Astrocyte of the spinal cord (primary cell): ENCODE measurements at regions not wholly inside any gene's neighbourhood (a gene's known extent, or its start where the extent isn't known, plus 50 kb on each side); places are given as distances from the start of the nearest gene placed in this dataset.

Experiments
- DNase-seq: peaks from one replicate; pipeline ENCODE4 v3.0.0; 2011; ENCODE audit warnings: low read depth, low spot score
- H3K4me3 ChIP-seq: 2 replicates; pipeline ENCODE4 v1.5.1; 2011; ENCODE audit warnings: low read depth, mild to moderate bottlenecking, low read length, moderate library complexity
- CTCF ChIP-seq: IDR thresholded peaks from 2 replicates; pipeline ENCODE4 v1.5.1; 2012; ENCODE audit warnings: low read depth, mild to moderate bottlenecking, low read length, inconsistent platforms
- in situ Hi-C: cut with HindIII; loops from 2 replicates; pipeline ENCODE4 v1.10.0; 2017; ENCODE audit warnings: low sequenced_read_pairs

DNA sequence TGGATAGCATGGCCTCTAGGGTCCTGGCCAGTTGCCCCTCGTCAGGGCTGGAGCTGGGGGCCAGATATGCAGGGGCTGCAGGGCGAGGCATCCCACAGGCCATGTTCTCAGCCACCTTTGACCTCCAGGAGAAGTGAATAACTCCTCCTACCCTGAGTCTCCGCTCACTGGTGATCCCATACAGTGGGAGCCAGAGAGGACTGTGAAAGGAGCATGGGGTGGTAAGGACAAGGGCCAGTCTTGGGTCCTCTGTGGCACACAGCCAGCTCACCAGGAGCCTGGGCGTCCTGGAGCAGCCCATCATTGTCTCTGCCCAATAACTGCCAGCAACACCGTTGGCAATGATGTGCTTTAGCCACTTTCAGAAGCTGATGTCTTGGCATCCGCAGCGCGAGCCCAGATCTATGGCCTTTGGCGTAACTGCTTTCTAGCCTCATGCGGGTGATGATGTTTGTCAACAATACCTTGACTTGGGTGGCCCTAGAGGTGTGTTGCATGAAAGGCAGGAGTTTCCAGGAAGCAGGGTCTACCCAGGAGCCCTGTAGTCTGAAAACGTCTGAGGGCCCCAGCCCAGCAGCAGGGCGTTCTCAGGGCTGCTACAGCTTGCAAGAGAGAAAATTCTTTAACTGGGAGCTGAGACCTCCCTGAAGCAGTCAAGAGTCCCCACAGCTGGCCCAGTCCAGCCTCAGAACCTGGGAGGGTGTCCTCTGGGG lies 61.1 kb upstream of the IQSEC1 start:
- no peak for DNase-seq
- in situ Hi-C loops: no loop called here
- no peak overlapping the region for H3K4me3 ChIP-seq
- TF ChIP-seq CTCF: no peak

DNA sequence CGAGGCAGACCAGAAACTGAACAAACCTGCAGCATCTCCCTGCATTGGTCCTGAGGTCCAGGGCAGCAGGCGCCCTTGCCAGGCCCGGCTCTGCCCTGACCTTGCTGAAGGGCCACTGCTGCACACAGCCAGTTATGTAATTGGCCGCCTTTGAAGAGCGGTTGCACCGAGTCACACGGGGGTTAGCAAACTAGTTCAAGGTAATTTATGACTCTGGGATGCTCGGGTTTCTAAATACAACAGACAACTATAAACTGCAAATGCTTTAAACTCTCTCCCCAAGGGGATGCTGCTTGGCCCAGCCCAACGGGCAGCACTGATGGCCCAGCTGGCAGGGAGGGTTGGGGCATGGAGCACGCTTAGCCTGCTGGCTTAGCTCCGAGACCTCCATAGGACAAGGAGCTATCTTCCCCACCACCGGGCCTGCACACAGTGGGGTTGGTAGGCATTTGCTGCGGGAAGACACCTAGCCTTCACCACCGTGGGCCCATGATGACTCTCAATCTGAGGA lies 60.3 kb upstream of the IQSEC1 start:
- in situ Hi-C loops: no loop called here
- no peak for TF ChIP-seq CTCF
- H3K4me3 ChIP-seq: no peak overlapping the region
- no peak for DNase-seq

- DNase-seq: no peak
- in situ Hi-C loops: no loop called here
- no peak overlapping the region for H3K4me3 ChIP-seq
- no peak for TF ChIP-seq CTCF
These were observed 59.6 kb upstream of the IQSEC1 start for GRCh38 chr3:13132731-13133410.

DNA sequence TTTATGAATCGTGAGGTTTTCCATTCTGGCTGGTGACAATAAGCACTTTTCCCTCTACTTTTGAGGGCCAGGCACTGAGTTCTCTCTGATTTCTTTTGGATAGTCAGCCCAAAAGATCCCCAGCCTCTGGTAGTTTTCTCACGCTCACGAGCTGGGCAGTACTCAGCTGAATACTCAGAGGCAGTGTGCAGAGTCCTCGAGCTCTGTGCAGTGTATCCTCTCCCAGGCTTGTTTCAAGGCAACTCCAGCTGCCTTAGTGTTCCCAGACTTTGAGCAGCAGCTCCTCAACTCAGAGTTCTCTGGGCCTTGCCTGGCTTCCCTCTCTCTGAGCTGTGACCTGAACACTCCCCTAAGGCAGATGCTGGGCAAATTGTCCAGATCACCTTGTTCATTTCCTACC lies 59.1 kb upstream of the IQSEC1 start:
- no peak overlapping the region for H3K4me3 ChIP-seq
- in situ Hi-C loops: no loop called here
- no peak for DNase-seq
- TF ChIP-seq CTCF: no peak

DNA sequence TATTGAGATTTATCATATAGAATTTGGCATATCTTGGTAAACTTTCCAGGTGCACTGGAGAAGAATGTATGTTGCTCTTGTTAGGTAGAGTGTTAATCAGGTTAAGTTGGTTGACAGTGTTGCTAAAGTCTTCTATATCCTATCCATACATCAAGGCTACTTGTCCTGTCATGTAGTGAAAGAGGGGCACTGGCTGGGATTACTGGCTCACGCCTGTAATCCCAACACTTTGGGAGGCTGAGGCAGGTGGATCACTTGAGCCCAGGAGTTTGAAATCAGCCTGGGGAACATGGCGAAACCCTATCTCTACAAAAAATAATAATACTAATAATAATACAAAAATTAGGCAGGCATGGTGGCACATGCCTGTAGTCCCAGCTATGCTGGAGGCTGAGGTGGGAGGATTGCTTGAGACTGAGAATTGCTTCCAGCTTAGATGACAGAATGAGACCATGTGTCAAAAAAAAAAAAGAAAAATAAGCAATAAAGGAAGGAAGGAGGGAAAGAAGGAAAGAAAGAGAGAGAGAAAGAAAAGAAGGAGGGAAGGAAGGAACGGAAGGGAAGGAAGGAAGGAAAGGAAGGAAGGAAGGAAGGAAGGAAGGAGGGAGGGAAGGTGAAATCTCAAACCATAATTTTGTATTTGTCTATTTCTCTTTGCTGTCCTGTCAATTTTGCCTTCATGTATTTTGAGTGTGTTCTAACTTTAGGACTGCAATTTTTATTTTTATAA lies 57.4 kb upstream of the IQSEC1 start:
- DNase-seq: no peak
- TF ChIP-seq CTCF: no peak
- in situ Hi-C loops: no loop called here
- no peak overlapping the region for H3K4me3 ChIP-seq

- no peak for DNase-seq
- TF ChIP-seq CTCF: no peak
- in situ Hi-C loops: no loop called here
- no peak overlapping the region for H3K4me3 ChIP-seq
These were observed 52.1 kb upstream of the IQSEC1 start for GRCh38 chr3:13125092-13126015.
